ENCODE measurements at regions not wholly inside any gene's neighbourhood (a gene's known extent, or its start where the extent isn't known, plus 50 kb on each side); places are given as distances from the start of the nearest gene placed in this dataset.

DNA sequence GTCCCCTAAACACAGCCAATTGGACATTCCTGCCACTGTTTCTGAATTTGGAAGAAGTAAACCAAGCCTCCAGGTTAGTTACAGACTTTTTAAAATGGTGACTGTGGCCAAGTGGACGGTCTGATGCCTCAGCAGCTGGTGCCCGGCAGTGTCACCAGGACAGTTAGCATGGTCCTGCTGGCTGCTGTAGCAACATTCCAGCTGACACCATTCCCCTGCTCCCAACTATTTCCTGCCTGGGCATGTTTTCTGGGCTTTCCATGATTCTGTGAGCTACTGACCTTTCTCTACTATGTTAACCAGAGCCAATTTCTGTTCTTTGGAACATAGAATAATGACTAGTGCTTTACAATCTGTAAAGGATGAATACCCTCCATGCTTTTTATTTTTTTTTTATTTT is 95.0 kb downstream of the TLR5 start:
- DNase-seq (ENCODE audit: low read depth in 2 of 2), result no peak

DNA sequence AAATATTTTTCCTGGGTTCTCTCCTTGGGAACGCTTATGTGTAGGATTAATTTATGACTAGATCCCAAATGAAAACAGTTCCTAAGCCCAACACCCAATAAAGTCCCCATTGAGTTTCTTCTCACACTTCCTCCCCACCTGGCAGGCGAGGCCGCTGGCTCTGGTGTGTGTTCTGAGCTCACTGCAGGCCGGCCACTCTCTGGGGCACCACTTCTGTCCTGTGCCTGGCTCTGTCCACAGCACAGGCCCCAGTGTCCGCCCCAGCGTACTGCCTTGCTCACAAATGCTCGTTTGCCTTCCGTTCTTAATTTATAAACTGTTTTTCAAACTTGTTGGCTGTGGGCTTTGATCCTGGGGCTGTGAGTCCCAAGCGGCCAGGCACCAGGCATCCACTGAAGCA is 90.6 kb downstream of the TLR5 start:
- no peak for DNase-seq (ENCODE audit: low read depth in 2 of 2)

DNA sequence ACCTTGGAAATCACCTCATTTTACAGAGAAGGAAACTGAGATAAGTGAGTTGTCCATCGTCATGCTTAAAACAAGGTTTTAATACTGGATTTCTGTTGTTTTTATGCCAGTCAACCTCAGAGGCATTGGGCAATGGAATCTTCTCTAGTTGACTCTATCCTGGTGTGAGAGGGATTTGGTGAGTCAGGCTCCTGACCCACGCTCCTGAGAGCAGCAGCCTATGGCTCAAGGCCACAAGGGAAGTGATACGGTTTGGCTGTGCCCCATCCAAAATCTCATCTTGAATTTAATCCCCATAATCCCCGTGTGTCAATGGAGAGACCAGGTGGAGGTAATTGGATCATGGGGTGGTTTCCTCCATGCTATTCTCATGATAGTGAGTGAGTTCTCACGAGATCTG is 90.1 kb downstream of the TLR5 start:
- DNase-seq (ENCODE audit: low read depth in 2 of 2), result no peak

DNA sequence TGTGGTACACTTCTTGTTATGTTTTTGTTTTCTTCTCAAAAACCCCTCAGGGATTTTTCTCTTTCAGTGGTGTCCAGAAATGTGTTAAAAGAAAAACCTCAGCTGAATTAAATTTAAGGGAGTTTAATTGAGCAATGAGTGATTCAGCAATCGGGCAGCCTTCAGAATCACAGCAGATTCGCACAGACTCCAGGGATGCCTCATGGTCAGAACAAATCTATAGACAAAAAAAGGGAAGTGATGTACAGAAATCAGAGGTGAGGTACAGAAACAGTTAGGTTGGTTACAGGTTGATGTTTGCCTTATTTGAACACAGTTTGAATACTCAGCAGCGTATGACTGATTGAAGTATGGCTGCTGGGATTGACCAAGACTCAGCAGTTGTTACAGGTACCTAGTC is 86.2 kb downstream of the TLR5 start:
- no peak for DNase-seq (ENCODE audit: low read depth in 2 of 2)

DNA sequence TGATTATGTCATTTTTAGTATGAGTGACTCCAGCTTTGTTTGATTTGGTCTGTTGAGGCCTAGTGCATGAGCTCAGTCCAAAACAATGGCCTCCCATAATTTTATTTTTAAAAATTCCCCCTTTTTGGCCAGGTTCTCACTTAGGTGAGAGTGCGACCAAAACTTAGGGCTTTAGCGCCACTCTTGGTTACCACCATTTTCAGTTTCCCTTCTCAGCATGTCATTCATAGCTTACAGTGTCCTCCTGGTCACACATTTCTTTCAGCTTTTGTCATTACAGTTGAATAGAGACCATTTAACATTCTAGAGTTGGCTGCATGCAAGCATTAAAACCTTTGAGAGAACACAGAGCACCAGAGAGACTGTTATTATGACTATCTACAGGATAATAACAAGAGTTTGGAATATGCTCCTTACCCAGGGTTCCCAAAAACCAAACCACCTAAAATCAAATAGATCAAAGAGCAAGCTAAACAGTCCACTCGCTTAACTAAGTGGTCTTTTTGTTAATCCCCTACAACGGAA is 85.4 kb downstream of the TLR5 start:
- no peak for DNase-seq (ENCODE audit: low read depth in 2 of 2)

All from stimulated activated CD4-positive, alpha-beta T cell treated with anti-CD3 and anti-CD28 coated beads, Interleukin-1b, Interleukin-23, amount 100 ng/mL, for 1 hour (primary cell).